ENCODE measurements at regions not wholly inside any gene's neighbourhood (a gene's known extent, or its start where the extent isn't known, plus 50 kb on each side); places are given as distances from the start of the nearest gene placed in this dataset.

- no peak for DNase-seq
Observed at GRCh38 chr14:96986256-96987085, 189.3 kb downstream of the VRK1 start.

GRCh38 chr14:96987086-96987474 lies 189.9 kb downstream of the VRK1 start:
- no peak for DNase-seq

GRCh38 chr14:96987771-96988170 lies 190.6 kb downstream of the VRK1 start:
- no peak for DNase-seq

GRCh38 chr14:96989306-96989705 lies 192.1 kb downstream of the VRK1 start:
- no peak for DNase-seq

- no peak for DNase-seq
Observed at GRCh38 chr14:96991226-96991625, 194.0 kb downstream of the VRK1 start.

- no peak for DNase-seq
Observed at GRCh38 chr14:96994999-96995398, 197.8 kb downstream of the VRK1 start.

- DNase-seq, result no peak
Observed at GRCh38 chr14:96997269-96997668, 200.1 kb downstream of the VRK1 start.

- DNase-seq, result no peak
Observed at GRCh38 chr14:96997996-96998395, 200.8 kb downstream of the VRK1 start.

- DNase-seq, result no peak
Observed at GRCh38 chr14:96999654-97000155, 202.5 kb downstream of the VRK1 start.

GRCh38 chr14:97002454-97002853 lies 205.3 kb downstream of the VRK1 start:
- no peak for DNase-seq

GRCh38 chr14:97005934-97006333 lies 208.8 kb downstream of the VRK1 start:
- DNase-seq, result no peak

- no peak for DNase-seq
Observed at GRCh38 chr14:97010491-97011160, 213.4 kb downstream of the VRK1 start.

GRCh38 chr14:97013878-97014277 lies 216.7 kb downstream of the VRK1 start:
- DNase-seq, result no peak

GRCh38 chr14:97021001-97021400 lies 223.8 kb downstream of the VRK1 start:
- no peak for DNase-seq

GRCh38 chr14:97021571-97022168 lies 224.5 kb downstream of the VRK1 start:
- DNase-seq, result no peak

GRCh38 chr14:97022741-97023140 lies 225.6 kb downstream of the VRK1 start:
- DNase-seq, result no peak

- no peak for DNase-seq
Observed at GRCh38 chr14:97023871-97024270, 226.7 kb downstream of the VRK1 start.

- no peak for DNase-seq
Observed at GRCh38 chr14:97024300-97024699, 227.1 kb downstream of the VRK1 start.

- DNase-seq, result no peak
Observed at GRCh38 chr14:97025722-97026121, 228.5 kb downstream of the VRK1 start.

- no peak for DNase-seq
Observed at GRCh38 chr14:97027256-97027999, 230.2 kb downstream of the VRK1 start.

- DNase-seq, result no peak
Observed at GRCh38 chr14:97028382-97028781, 231.2 kb downstream of the VRK1 start.

GRCh38 chr14:97029800-97030199 lies 232.6 kb downstream of the VRK1 start:
- DNase-seq, result no peak

GRCh38 chr14:97031530-97031929 lies 234.3 kb downstream of the VRK1 start:
- no peak for DNase-seq
